OCI-LY3 (cell line): ENCODE measurements at regions not wholly inside any gene's neighbourhood (a gene's known extent, or its start where the extent isn't known, plus 50 kb on each side); places are given as distances from the start of the nearest gene placed in this dataset.

Source experiments
- H2AFZ ChIP-seq: fragments of 200-600, 300-600 bp; shearing (Covaris generic); 2 replicates; pipeline ENCODE4 v1.6.0; 2014; ENCODE audit warnings: antibody characterized with exemption, low read depth, low read length
- H3K27ac ChIP-seq: fragments of 200-600, 300-600 bp; sonication (generic); 2 replicates; pipeline ENCODE4 v1.5.1; 2014; ENCODE audit warnings: mild to moderate bottlenecking, low read length, moderate library complexity, mixed read lengths
- H3K27me3 ChIP-seq: fragments of 200-600, 300-600 bp; sonication (generic); 2 replicates; pipeline ENCODE4 v1.6.1; 2014; ENCODE audit warnings: low read depth, low read length, mixed read lengths
- H3K36me3 ChIP-seq: fragments of 200-600, 300-600 bp; sonication (generic); replicated peaks from 2 replicates; pipeline ENCODE3; 2014; ENCODE audit warnings: low read depth, low read length, mixed read lengths
- H3K4me1 ChIP-seq: fragments of 300-600, 200-600 bp; sonication (generic); 2 replicates; pipeline ENCODE4 v1.6.1; 2014; ENCODE audit warnings: low read length, mixed read lengths
- H3K4me2 ChIP-seq: fragments of 200-600, 300-600 bp; sonication (generic); 2 replicates; pipeline ENCODE4 v1.6.1; 2014; ENCODE audit warnings: low read length, mixed read lengths
- H3K4me3 ChIP-seq: fragments of 300-600, 200-600 bp; sonication (generic); 2 replicates; pipeline ENCODE4 v1.5.1; 2014; ENCODE audit warnings: antibody characterized with exemption, mild to moderate bottlenecking, low read length, moderate library complexity
- H3K79me2 ChIP-seq: fragments of 300-600, 200-600 bp; shearing (Covaris generic); 2 replicates; pipeline ENCODE4 v1.6.1; 2014; ENCODE audit warnings: mild to moderate bottlenecking, low read length, mixed read lengths
- H3K9ac ChIP-seq: fragments of 300-600, 200-600 bp; shearing (Covaris generic); 2 replicates; pipeline ENCODE4 v1.6.0; 2014; ENCODE audit warnings: mild to moderate bottlenecking, low read length, moderate library complexity
- H3K9me3 ChIP-seq: fragments of 200-600, 300-600 bp; shearing (Covaris generic); 2 replicates; pipeline ENCODE4 v1.6.1; 2014; ENCODE audit warnings: low read length, mixed read lengths; ENCODE audit not compliant: insufficient read depth
- H4K20me1 ChIP-seq: fragments of 200-600, 300-600 bp; sonication (generic); 2 replicates; pipeline ENCODE4 v1.6.1; 2016; ENCODE audit warnings: low read length, mixed read lengths; ENCODE audit not compliant: insufficient read depth
- CTCF ChIP-seq: fragments of 200-600, 300-600 bp; sonication (generic); IDR thresholded peaks from 2 replicates; pipeline ENCODE4 v1.5.1; 2014; ENCODE audit warnings: antibody characterized with exemption, low read length, low read depth
- EZH2phosphoT487 ChIP-seq: fragments of 200-600 bp; shearing (Covaris generic); IDR thresholded peaks from 2 replicates; pipeline ENCODE4 v1.6.1; 2018; ENCODE audit warnings: antibody characterized with exemption, mixed run types, low read depth

- TF ChIP-seq CTCF: no peak
- H3K79me2 ChIP-seq: no peaks in the 10 kb centered on the region
- H3K4me3 ChIP-seq: peak overlapping the region; percentile 22
- no peak overlapping the region for H2AFZ ChIP-seq
- H3K4me1 ChIP-seq: peaks cover 68% of the 10 kb centered on the region
- H4K20me1 ChIP-seq: no peaks in the 10 kb centered on the region
- H3K36me3 ChIP-seq: no peaks in the 10 kb centered on the region
- H3K27ac ChIP-seq: peak overlapping the region; percentile 87
- H3K4me2 ChIP-seq: peak overlapping the region; percentile 50
- no peaks in the 10 kb centered on the region for H3K27me3 ChIP-seq
- H3K9ac ChIP-seq: peak overlapping the region; percentile 40
- H3K9me3 ChIP-seq: no peaks in the 10 kb centered on the region
Measured at GRCh38 chr3:182413061-182413460, 380.2 kb upstream of the ATP11B start.

GRCh38 chr3:182413682-182414081 lies 379.6 kb upstream of the ATP11B start:
- H4K20me1 ChIP-seq: no peaks in the 10 kb centered on the region
- H3K36me3 ChIP-seq: no peaks in the 10 kb centered on the region
- H3K79me2 ChIP-seq: no peaks in the 10 kb centered on the region
- H3K4me3 ChIP-seq: peak overlapping the region; percentile 19; the same call in 1 of the 2 replicates
- peak overlapping the region; percentile 87 for H3K27ac ChIP-seq
- H2AFZ ChIP-seq: no peak overlapping the region
- H3K9ac ChIP-seq: peak overlapping the region; percentile 28; the same call in 1 of the 2 replicates
- no peaks in the 10 kb centered on the region for H3K27me3 ChIP-seq
- H3K9me3 ChIP-seq: no peaks in the 10 kb centered on the region
- TF ChIP-seq EZH2phosphoT487 (no peak), CTCF (no peak)
- peaks cover 62% of the 10 kb centered on the region for H3K4me1 ChIP-seq
- H3K4me2 ChIP-seq: peak overlapping the region; percentile 50

- Histone ChIP-seq H3K4me3 (no peak overlapping the region), H4K20me1 (no peaks in the 10 kb centered on the region), H3K79me2 (no peaks in the 10 kb centered on the region), H3K9me3 (no peaks in the 10 kb centered on the region), H3K27ac (peak overlapping the region; percentile 87), H3K4me2 (no peak overlapping the region), H3K27me3 (no peaks in the 10 kb centered on the region), H2AFZ (peak overlapping the region; percentile 18; the same call in 1 of the 2 replicates), H3K4me1 (peaks cover 55% of the 10 kb centered on the region), H3K9ac (no peak overlapping the region), H3K36me3 (no peaks in the 10 kb centered on the region)
- TF ChIP-seq CTCF: no peak
- TF ChIP-seq EZH2phosphoT487: no peak
Measured at GRCh38 chr3:182414586-182414985, 378.7 kb upstream of the ATP11B start.

GRCh38 chr3:182420741-182421140 lies 372.6 kb upstream of the ATP11B start:
- no peak overlapping the region for H3K27ac ChIP-seq
- H3K9me3 ChIP-seq: no peaks in the 10 kb centered on the region
- TF ChIP-seq CTCF: no peak
- no peak for TF ChIP-seq EZH2phosphoT487
- H3K36me3 ChIP-seq: no peaks in the 10 kb centered on the region
- no peaks in the 10 kb centered on the region for H3K27me3 ChIP-seq
- H2AFZ ChIP-seq: no peak overlapping the region
- H3K79me2 ChIP-seq: no peaks in the 10 kb centered on the region
- no peaks in the 10 kb centered on the region for H4K20me1 ChIP-seq
- no peak overlapping the region for H3K9ac ChIP-seq
- no peak overlapping the region for H3K4me3 ChIP-seq
- H3K4me2 ChIP-seq: no peak overlapping the region
- H3K4me1 ChIP-seq: peaks cover 22% of the 10 kb centered on the region
